ENCODE measurements at regions not wholly inside any gene's neighbourhood (a gene's known extent, or its start where the extent isn't known, plus 50 kb on each side); places are given as distances from the start of the nearest gene placed in this dataset.

- H3K36me3 ChIP-seq (ENCODE audit: insufficient read depth) = no peaks in the 10 kb centered on the region
- no peak for DNase-seq (ENCODE audit: low spot score)
- no peaks in the 10 kb centered on the region for H3K27me3 Mint-ChIP-seq (ENCODE audit: insufficient read depth, low read depth, poor library complexity)
- H3K4me3 Mint-ChIP-seq = no peak overlapping the region
- H3K4me1 ChIP-seq (ENCODE audit: insufficient read depth) = no peaks in the 10 kb centered on the region
- no peak overlapping the region for H3K27ac ChIP-seq (ENCODE audit: low read depth)
- H3K27me3 ChIP-seq (ENCODE audit: insufficient read depth) = no peaks in the 10 kb centered on the region
- no peak for ATAC-seq
- no peaks in the 10 kb centered on the region for H3K9me2 ChIP-seq (ENCODE audit: insufficient read depth)
- H3K9me3 Mint-ChIP-seq = no peaks in the 10 kb centered on the region
- no peaks in the 10 kb centered on the region for H3K79me2 ChIP-seq (replicated peaks; ENCODE audit: insufficient read depth)
- H3K4me3 ChIP-seq = no peak overlapping the region
- no peaks in the 10 kb centered on the region for H3K36me3 Mint-ChIP-seq (ENCODE audit: low read depth)
- no peaks in the 10 kb centered on the region for H3F3A ChIP-seq (replicated peaks; ENCODE audit: low read depth)
- H3K4me2 ChIP-seq = no peak overlapping the region
- TF ChIP-seq EZH2phosphoT487 (IDR thresholded peaks at IDR 0.05; ENCODE audit: unreplicated experiment) (no peak), CREB1 (CRISPR knock-in tag; IDR thresholded peaks at IDR 0.05; ENCODE audit: low read depth) (no peak), ZNF331 (CRISPR knock-in tag; IDR thresholded peaks at IDR 0.05; ENCODE audit: low read depth) (no peak), JUNB (IDR thresholded peaks at IDR 0.05; ENCODE audit: unreplicated experiment) (no peak), STAT1 (IDR thresholded peaks at IDR 0.05; ENCODE audit: unreplicated experiment) (no peak), ZNF114 (CRISPR knock-in tag; IDR thresholded peaks at IDR 0.05) (no peak), EZH2 (IDR thresholded peaks at IDR 0.05; ENCODE audit: low read depth, unreplicated experiment) (no peak), NANOG (IDR thresholded peaks at IDR 0.05; ENCODE audit: borderline replicate concordance) (no peak), POLR2AphosphoS5 (IDR thresholded peaks at IDR 0.05; ENCODE audit: low read depth) (no peak)
- TF ChIP-seq, protein P1, sequence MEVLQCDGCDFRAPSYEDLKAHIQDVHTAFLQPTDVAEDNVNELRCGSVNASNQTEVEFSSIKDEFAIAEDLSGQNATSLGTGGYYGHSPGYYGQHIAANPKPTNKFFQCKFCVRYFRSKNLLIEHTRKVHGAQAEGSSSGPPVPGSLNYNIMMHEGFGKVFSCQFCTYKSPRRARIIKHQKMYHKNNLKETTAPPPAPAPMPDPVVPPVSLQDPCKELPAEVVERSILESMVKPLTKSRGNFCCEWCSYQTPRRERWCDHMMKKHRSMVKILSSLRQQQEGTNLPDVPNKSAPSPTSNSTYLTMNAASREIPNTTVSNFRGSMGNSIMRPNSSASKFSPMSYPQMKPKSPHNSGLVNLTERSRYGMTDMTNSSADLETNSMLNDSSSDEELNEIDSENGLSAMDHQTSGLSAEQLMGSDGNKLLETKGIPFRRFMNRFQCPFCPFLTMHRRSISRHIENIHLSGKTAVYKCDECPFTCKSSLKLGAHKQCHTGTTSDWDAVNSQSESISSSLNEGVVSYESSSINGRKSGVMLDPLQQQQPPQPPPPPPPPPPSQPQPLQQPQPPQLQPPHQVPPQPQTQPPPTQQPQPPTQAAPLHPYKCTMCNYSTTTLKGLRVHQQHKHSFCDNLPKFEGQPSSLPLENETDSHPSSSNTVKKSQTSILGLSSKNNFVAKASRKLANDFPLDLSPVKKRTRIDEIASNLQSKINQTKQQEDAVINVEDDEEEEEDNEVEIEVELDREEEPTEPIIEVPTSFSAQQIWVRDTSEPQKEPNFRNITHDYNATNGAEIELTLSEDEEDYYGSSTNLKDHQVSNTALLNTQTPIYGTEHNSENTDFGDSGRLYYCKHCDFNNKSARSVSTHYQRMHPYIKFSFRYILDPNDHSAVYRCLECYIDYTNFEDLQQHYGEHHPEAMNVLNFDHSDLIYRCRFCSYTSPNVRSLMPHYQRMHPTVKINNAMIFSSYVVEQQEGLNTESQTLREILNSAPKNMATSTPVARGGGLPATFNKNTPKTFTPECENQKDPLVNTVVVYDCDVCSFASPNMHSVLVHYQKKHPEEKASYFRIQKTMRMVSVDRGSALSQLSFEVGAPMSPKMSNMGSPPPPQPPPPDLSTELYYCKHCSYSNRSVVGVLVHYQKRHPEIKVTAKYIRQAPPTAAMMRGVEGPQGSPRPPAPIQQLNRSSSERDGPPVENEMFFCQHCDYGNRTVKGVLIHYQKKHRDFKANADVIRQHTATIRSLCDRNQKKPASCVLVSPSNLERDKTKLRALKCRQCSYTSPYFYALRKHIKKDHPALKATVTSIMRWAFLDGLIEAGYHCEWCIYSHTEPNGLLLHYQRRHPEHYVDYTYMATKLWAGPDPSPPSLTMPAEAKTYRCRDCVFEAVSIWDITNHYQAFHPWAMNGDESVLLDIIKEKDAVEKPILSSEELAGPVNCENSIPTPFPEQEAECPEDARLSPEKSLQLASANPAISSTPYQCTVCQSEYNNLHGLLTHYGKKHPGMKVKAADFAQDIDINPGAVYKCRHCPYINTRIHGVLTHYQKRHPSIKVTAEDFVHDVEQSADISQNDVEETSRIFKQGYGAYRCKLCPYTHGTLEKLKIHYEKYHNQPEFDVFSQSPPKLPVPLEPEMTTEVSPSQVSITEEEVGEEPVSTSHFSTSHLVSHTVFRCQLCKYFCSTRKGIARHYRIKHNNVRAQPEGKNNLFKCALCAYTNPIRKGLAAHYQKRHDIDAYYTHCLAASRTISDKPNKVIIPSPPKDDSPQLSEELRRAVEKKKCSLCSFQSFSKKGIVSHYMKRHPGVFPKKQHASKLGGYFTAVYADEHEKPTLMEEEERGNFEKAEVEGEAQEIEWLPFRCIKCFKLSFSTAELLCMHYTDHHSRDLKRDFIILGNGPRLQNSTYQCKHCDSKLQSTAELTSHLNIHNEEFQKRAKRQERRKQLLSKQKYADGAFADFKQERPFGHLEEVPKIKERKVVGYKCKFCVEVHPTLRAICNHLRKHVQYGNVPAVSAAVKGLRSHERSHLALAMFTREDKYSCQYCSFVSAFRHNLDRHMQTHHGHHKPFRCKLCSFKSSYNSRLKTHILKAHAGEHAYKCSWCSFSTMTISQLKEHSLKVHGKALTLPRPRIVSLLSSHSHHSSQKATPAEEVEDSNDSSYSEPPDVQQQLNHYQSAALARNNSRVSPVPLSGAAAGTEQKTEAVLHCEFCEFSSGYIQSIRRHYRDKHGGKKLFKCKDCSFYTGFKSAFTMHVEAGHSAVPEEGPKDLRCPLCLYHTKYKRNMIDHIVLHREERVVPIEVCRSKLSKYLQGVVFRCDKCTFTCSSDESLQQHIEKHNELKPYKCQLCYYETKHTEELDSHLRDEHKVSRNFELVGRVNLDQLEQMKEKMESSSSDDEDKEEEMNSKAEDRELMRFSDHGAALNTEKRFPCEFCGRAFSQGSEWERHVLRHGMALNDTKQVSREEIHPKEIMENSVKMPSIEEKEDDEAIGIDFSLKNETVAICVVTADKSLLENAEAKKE (CRISPR knock-in tag; IDR thresholded peaks at IDR 0.05) = no peak
- H2AFZ ChIP-seq = no peak overlapping the region
- no peak overlapping the region for H3K27ac Mint-ChIP-seq
- no peaks in the 10 kb centered on the region for H4K20me1 ChIP-seq (replicated peaks; ENCODE audit: insufficient read depth)
- peaks cover 6% of the 10 kb centered on the region; the same call in 2 of the 3 replicates for H3K4me1 Mint-ChIP-seq
Measured at GRCh38 chr14:85281921-85282320, 248.0 kb upstream of the FLRT2 start.

Data from GM23338 (cell line).